ENCODE measurements at regions not wholly inside any gene's neighbourhood (a gene's known extent, or its start where the extent isn't known, plus 50 kb on each side); places are given as distances from the start of the nearest gene placed in this dataset.

GRCh38 chr13:44293908-44294735 lies 79.5 kb upstream of the SERP2 start:
- DNase-seq (ENCODE audit: low read depth in 2 of 2): peak; percentile 61 to 76
- no peak for TF ChIP-seq CTCF (conservative IDR thresholded peaks at IDR 0.05 in 1 of 2, IDR thresholded peaks at IDR 0.05 in 1 of 2; ENCODE audit: low read depth in 1 of 2, low read length in 2 of 2)
- TF ChIP-seq EZH2 (IDR thresholded peaks at IDR 0.05; ENCODE audit: low read length, missing control alignments): no peak
- Histone ChIP-seq H3K9ac (ENCODE audit: insufficient read depth, low read length) (no peak overlapping the region), H3K27ac (ENCODE audit: insufficient read depth, low read length) (peak overlapping the region; percentile 1), H2AFZ (ENCODE audit: low read length) (no peak overlapping the region), H3K4me3 (replicated peaks in 1 of 4; ENCODE audit: control extremely low read depth in 1 of 4, insufficient read depth in 1 of 4, low read depth in 3 of 4, low read length in 4 of 4) (no peak overlapping the region), H3K4me2 (ENCODE audit: extremely low read depth, insufficient read depth, low read length) (peak overlapping the region; percentile 48), H4K20me1 (ENCODE audit: control insufficient read depth, extremely low read depth, insufficient read depth, low read length) (no peaks in the 10 kb centered on the region), H3K36me3 (ENCODE audit: control insufficient read depth, insufficient read depth, low read length) (no peaks in the 10 kb centered on the region), H3K9me3 (ENCODE audit: control insufficient read depth, insufficient read depth, low read depth, low read length) (no peaks in the 10 kb centered on the region), H3K79me2 (ENCODE audit: control insufficient read depth, insufficient read depth, low read length) (no peaks in the 10 kb centered on the region), H3K4me1 (ENCODE audit: control insufficient read depth, extremely low read depth, insufficient read depth, low read length) (peaks cover 4% of the 10 kb centered on the region), H3K27me3 (ENCODE audit: control insufficient read depth, insufficient read depth, low read length) (no peaks in the 10 kb centered on the region)

GRCh38 chr13:44294876-44295275 lies 78.7 kb upstream of the SERP2 start:
- no peaks in the 10 kb centered on the region for H4K20me1 ChIP-seq (ENCODE audit: control insufficient read depth, extremely low read depth, insufficient read depth, low read length)
- peaks cover 4% of the 10 kb centered on the region for H3K4me1 ChIP-seq (ENCODE audit: control insufficient read depth, extremely low read depth, insufficient read depth, low read length)
- H3K36me3 ChIP-seq (ENCODE audit: control insufficient read depth, insufficient read depth, low read length): no peaks in the 10 kb centered on the region
- no peak overlapping the region for H3K4me2 ChIP-seq (ENCODE audit: extremely low read depth, insufficient read depth, low read length)
- no peaks in the 10 kb centered on the region for H3K9me3 ChIP-seq (ENCODE audit: control insufficient read depth, insufficient read depth, low read depth, low read length)
- TF ChIP-seq CTCF (conservative IDR thresholded peaks at IDR 0.05 in 1 of 2, IDR thresholded peaks at IDR 0.05 in 1 of 2; ENCODE audit: low read depth in 1 of 2, low read length in 2 of 2): no peak
- TF ChIP-seq EZH2 (IDR thresholded peaks at IDR 0.05; ENCODE audit: low read length, missing control alignments): no peak
- no peaks in the 10 kb centered on the region for H3K27me3 ChIP-seq (ENCODE audit: control insufficient read depth, insufficient read depth, low read length)
- H2AFZ ChIP-seq (ENCODE audit: low read length): no peak overlapping the region
- no peaks in the 10 kb centered on the region for H3K79me2 ChIP-seq (ENCODE audit: control insufficient read depth, insufficient read depth, low read length)
- H3K27ac ChIP-seq (ENCODE audit: insufficient read depth, low read length): no peak overlapping the region
- H3K4me3 ChIP-seq (replicated peaks in 1 of 4; ENCODE audit: control extremely low read depth in 1 of 4, insufficient read depth in 1 of 4, low read depth in 3 of 4, low read length in 4 of 4): no peak overlapping the region
- DNase-seq (ENCODE audit: low read depth in 2 of 2): no peak
- H3K9ac ChIP-seq (ENCODE audit: insufficient read depth, low read length): no peak overlapping the region

- H3K79me2 ChIP-seq (ENCODE audit: control insufficient read depth, insufficient read depth, low read length): no peaks in the 10 kb centered on the region
- H3K4me2 ChIP-seq (ENCODE audit: extremely low read depth, insufficient read depth, low read length): no peak overlapping the region
- no peaks in the 10 kb centered on the region for H3K27me3 ChIP-seq (ENCODE audit: control insufficient read depth, insufficient read depth, low read length)
- no peak overlapping the region for H3K27ac ChIP-seq (ENCODE audit: insufficient read depth, low read length)
- H4K20me1 ChIP-seq (ENCODE audit: control insufficient read depth, extremely low read depth, insufficient read depth, low read length): no peaks in the 10 kb centered on the region
- no peak overlapping the region for H2AFZ ChIP-seq (ENCODE audit: low read length)
- no peaks in the 10 kb centered on the region for H3K36me3 ChIP-seq (ENCODE audit: control insufficient read depth, insufficient read depth, low read length)
- no peak overlapping the region for H3K4me3 ChIP-seq (replicated peaks in 1 of 4; ENCODE audit: control extremely low read depth in 1 of 4, insufficient read depth in 1 of 4, low read depth in 3 of 4, low read length in 4 of 4)
- no peaks in the 10 kb centered on the region for H3K9me3 ChIP-seq (ENCODE audit: control insufficient read depth, insufficient read depth, low read depth, low read length)
- H3K9ac ChIP-seq (ENCODE audit: insufficient read depth, low read length): no peak overlapping the region
- peaks cover 12% of the 10 kb centered on the region for H3K4me1 ChIP-seq (ENCODE audit: control insufficient read depth, extremely low read depth, insufficient read depth, low read length)
- DNase-seq (ENCODE audit: low read depth in 2 of 2): no peak
- TF ChIP-seq CTCF (conservative IDR thresholded peaks at IDR 0.05 in 1 of 2, IDR thresholded peaks at IDR 0.05 in 1 of 2; ENCODE audit: low read depth in 1 of 2, low read length in 2 of 2) (no peak), EZH2 (IDR thresholded peaks at IDR 0.05; ENCODE audit: low read length, missing control alignments) (no peak)
These were observed 76.8 kb upstream of the SERP2 start for GRCh38 chr13:44296856-44297255.

Measured in fibroblast of lung (primary cell).